Hematopoietic multipotent progenitor cell treated with erythropoietin and hydrocortisone succinate and interleukin-3 and kit ligand, for 4 days (in vitro differentiated cells): ENCODE measurements at regions not wholly inside any gene's neighbourhood (a gene's known extent, or its start where the extent isn't known, plus 50 kb on each side); places are given as distances from the start of the nearest gene placed in this dataset.
"Not testable (repeated sequence)": the region's sequence is repeated elsewhere in the genome, so short reads cannot be mapped to it uniquely, and the experiment has no call there.

Experiments
- DNase-seq: peaks from one replicate; pipeline ENCODE4 v3.0.0-alpha.2; 2015

DNA sequence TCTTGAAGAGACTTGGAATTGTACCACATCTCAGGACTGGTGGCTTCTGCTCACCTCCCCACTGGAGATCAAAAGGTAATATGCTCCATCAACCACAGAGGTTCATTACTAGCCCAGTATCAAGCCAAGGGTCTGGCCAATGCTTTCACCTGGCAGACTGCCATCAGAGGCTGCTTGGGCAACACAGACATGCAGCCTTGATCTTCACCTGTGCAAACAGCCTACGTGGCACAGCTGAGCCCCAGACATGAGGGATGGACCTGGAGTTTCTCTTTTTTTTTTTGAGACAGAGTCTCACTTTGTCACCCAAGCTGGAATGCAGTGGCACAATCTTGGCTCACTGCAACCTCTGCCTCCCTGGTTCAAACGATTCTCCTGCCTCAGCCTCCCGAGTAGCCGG, 105.6 kb upstream of the HES1 start:
- no peak for DNase-seq

DNA sequence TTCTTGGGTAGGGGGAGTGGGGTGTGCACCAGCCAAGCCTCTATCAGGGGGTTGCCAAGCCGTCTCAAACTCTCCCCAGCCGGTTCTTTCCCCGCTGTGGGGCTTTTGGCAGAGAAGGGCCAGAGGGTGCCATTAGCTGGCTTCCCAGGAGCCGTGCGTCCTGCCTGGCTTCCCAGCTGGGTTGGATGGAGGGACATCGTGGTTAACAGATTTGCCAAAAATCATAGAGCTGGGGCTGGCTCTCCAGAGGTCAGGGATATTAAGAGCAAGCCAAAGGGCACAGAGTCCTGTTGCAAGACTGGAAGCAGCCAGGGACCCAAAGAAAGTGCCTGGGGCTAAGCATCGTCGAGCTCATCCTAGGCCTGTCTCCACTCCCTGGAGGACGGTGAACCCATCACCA, 104.6 kb upstream of the HES1 start:
- no peak for DNase-seq

DNA sequence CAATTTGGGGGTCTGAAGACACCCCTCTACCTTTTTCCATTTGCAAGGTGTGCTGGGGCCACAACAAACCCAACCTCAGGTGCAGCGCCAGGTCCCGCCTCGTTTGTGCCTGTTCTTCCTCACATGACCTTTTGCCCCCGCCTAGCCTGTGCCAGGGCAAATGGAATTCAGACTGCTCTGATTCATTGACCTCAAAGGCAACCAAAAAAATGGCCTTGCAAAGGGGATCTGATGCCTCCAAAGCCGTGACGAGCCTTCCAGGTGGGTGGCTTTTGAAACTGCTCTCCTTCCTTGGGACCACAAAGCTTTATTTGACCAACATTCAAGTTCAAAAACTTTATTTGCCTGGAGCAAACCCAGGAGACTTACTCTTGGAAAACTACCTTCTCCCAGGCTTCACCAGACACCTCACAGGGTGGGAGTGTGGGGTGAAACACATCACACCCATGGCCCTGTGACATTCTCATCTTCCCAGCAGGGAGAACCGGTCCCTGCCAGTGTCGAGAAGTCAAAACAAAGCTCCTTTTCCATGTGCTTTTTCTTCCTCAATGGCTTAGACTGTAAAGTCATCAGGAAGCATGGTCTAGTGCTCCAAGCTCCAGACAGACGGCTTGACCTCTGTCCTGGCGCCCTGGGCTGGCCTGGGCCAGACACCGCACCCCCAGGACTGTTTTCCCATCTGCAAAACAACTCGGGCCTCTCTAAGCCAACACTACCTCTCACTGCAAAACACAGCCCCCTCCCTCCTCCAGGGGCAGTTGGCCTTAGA, 103.9 kb upstream of the HES1 start:
- DNase-seq, result no peak

DNA sequence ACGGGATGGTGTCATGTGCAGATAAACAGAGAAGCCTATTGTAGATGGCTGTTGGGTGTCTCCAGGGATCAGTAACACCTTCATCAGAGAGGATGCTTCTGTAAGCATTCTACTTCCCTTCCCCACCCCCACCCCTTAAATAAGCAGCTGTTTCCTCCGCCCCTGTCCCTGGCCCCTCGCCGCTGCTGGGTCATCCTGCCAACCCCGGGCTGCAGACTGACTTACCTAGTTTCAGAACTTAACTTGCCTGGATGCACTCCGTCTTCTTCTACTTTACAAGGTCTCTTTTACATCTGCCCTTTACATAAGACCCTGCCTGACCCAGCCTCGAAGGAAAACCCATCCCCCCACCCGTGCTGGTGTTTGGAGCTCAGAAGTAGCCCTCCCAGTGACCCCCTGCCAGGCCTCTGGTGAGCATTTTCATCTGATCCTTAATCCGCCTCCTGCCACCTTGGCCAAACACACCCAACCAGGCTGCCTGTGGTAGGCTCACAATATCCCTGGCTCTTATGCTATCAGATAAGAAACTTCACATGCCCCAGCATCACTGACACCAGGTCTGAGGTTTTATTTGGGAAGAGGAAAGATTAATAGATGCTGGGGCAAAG, 103.0 kb upstream of the HES1 start:
- peak; percentile 38 for DNase-seq

DNA sequence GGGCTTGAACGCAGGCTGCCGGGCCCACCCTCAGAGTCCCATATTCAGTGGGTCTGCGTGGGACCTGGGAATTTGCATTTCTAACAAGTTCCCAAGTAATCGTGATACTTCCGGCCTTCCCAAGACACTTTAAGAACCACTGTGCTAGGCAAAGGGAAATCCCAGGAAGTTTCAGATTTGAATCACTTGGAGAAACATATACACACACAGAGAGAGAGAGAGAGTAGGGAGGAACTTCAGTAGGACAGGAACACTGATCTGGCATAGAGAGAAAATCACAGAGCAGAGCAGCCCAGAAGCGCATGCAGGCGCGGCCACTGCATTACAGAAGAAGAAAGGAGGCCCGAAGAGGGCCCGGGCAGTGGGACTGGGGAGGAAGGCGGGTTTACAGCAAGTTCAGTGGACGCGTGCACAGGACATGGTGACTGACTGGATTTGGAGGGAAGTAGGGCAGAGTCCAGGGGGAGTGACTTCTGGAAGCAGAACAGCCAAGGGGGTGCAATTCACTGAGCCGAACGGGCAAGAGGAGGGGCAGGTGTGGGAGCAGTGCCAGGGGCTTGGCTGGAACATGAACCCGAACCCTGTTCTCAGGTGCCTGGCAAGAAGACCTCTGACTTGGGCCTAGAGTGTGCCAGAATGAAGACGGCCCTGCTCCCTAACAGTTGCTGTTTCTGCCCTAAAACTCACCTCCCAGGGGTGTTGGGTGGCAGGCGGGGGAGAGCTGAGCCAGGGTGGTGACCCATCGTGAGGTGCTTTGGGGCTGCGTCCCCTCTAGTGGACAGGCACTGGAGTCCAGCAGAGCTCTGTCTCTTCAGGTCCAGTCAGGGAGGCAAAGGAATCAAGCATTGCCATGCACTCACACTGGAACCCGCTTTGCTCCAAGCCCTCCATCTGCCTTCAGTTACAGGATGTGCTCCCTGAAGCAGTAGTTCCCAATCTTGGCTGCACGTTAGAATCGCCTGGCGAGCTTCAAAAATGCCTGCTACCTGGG, 101.3 kb upstream of the HES1 start:
- DNase-seq, result no peak

DNA sequence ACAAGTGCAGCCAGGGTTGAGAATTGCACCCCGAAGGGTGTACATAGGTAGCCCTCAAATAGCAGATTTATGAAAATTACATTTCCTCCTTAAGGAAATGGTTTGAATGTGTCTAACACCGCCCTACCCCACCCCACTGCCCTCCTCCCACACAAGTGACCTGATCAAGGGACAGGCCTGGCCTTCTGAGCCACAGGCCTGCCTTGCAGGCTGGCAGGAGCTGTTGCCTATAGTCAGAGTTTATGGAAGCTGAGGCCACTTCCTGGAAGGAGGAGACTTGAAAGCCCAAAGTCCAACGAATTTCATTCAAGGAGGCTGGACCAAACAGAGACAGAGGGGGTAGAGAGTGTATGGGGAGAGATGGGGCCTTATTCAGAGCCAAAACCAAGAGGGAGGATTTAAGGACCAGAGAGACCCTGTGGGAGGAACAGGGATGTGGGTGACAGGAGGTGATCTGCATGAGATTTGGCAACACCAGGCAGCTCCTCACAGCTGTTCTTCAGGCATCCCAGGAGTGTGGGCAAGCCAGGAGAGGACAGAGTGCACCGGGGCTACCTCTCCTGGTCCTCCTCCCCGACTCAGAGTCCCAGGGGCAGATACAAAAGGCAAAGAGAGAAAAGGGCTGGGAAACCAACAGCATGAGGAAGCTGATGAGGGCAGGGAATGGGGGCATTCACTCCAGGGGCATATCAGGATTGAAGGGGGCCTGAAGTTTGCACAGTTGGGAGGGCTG, 100.4 kb upstream of the HES1 start:
- no peak for DNase-seq

DNA sequence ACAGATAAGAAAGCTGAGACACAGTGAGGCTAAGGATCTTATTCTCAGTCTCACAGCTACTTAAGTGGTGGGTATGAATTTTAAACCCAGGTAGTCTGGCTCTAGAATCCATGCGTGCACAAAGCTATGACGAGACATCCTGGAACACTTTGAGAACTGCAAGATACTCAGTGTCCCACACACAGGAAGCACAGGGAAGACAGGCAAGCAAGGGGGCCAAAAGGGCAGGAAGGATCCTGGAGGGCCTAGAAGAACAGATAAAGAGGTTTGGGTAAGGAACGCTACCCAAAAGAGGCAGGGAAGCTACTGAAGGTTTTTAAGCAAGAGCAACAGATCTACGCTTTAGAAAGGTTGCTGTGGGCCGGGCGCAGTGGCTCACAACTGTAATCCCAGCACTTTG, 99.1 kb upstream of the HES1 start:
- DNase-seq, result no peak

DNA sequence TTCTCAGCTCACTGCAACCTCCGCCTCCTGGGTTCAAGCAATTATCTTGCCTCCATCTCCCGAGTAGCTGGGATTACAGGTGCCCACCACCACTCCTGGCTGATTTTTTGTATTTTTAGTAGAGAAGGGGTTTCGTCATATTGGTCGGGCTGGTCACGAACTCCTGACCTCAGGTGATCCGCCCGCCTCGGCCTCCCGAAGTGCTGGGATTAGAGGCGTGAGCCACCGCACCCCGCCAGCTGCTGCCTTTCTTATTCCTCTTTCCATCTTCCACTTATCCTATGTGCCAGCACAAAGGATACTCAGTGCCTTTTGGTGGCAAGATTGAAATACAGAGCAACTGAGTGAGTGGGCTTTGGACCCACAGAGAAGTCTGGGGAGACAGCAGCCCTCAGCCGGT, 97.6 kb upstream of the HES1 start:
- DNase-seq, result not testable (repeated sequence)

DNA sequence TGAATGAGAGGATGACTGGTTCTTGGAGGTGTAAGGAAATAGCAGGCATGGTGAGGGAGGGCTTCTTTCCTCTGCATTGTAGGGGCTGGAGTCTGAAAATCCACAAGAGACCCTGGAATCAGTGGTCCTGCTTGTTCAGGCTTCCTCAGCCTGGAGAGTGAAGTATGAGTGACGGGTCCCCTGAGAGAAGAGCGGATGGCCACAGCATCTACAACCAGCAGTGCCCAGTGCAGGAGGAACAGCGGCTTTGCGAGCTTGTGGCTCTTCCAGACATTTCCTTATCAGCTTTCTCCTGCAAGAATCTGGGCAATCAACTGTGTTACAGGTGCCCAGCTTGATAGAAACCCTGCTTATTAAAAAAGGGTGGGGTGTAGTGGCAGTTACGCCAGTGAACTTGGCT, 97.0 kb upstream of the HES1 start:
- peak; percentile 21 for DNase-seq

DNA sequence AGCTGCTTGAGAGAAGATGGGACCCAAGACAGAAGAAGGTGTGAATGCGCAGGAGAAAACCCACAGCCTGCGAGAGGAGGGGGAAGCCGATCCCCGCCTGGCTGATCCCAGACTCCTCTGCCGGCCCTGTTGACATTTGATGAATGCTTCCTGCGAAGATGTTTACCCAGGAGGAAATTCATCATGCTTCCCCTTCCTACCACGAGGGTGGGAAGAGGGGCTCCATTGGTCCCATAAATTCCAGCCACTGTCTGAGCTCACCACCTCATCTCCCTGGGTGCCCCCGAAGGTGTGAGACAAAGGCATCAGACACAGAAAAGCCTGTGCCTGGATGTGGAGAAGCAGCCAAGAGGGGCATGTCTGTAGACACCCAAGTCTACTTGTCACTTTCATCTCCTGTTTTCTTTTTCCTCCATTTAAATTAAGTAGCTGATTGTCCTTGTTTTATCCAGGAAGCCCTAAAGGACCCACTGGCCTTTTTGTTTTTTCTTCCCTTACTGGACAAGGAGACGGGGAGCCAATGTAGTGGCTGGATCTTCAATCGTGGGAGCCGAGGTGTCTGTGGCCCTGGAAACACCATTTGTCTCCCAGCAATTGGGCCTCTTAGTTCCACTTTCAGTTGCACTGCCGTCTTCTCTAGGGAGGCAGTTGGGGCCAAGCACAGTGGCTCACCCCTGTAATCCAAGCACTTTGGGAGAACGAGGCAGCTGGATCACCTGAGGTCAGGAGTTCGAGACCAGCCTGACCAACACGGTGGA, 95.3 kb upstream of the HES1 start:
- DNase-seq, result no peak

DNA sequence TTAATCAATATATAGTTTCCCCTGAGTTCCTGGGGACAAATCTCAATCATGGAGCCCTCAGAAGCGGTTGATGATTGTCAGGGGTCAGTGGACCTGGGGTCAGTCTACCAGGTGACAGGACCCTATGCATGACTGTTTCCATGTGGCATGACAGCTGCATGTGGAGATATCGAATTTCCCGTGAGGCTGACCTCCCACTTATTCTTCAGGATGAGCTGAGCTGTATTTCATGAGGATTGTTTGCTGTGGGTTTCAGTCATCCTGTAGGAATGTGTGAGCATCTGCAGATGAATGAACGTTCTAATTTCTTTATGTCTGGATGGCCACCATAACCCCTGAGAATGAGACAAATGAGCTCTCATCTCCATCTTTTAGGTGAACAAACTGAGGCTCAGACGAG, 93.0 kb upstream of the HES1 start:
- DNase-seq, result no peak

DNA sequence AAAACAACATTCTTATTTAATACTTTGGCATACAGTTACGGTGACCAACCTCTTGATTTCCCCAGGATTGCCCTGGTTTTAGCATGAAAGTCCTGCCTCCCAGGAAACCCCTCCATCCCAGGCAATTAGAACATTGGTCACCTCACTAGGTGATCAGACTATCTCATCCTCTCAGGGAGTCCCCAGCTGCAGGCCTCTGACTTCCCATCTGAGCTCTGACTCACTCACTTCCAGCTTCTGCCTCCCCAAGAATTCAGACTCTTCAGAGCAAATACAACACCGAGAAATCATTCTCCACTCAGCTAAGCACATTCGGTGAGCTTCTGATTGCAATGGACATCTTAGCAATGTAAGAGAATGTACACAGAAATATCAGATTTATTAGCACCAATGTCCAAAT, 92.4 kb upstream of the HES1 start:
- DNase-seq, result no peak

DNA sequence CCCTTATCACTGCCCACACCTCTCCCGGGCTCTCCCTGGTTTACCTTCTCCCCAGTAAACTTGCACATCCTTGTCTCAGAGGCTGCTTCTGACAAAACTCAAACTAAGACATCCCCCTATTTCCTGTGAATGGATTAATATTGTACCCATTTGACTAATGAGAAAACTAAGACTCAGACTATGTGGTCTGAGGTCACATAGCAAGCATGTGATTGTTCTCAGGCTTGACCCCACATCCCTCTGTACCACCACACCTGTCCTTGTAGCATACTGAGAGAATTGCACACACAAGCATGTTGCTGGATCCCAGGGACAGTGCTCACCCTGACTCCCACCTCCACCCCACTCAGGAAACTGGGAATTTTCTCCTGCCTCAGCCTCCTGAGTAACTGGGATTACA, 90.7 kb upstream of the HES1 start:
- DNase-seq, result no peak

DNA sequence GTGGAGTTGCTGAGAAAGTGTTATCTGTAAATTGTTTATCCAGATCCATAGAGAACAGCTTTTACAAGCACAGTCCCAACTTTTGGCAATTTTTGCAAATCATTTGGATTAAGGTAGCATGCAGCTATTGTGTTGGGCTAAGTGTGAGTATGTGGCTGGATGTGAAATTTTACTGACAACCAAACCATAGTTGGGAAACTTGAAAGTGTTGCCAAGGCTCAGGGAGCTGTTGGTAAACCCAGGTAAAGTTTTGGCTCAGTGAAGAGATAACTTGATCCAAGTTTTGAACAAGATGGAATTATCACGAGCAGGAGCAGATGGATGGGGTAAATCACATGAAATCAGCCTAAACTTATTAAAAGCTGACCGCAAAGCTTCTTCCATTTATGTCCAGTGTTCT, 90.0 kb upstream of the HES1 start:
- DNase-seq, result no peak

DNA sequence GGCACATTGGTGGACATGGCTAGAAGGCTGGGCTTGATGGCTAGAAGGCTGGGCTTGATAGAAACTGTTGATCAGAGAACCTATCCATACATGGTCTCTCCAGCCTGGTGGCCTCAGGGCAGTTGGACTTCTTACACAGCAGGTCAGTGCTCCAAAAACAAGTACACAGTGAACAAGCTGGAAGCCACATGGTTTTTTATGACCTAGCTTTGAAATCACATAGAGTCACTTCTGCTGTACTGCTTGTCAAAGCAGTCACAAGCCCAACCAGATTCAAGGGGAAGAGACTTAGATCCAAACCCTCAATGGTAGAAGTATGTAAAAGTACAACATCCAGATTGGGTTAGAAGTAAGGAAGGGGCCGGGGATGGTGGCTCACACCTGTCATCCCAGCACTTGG, 89.4 kb upstream of the HES1 start:
- no peak for DNase-seq

DNA sequence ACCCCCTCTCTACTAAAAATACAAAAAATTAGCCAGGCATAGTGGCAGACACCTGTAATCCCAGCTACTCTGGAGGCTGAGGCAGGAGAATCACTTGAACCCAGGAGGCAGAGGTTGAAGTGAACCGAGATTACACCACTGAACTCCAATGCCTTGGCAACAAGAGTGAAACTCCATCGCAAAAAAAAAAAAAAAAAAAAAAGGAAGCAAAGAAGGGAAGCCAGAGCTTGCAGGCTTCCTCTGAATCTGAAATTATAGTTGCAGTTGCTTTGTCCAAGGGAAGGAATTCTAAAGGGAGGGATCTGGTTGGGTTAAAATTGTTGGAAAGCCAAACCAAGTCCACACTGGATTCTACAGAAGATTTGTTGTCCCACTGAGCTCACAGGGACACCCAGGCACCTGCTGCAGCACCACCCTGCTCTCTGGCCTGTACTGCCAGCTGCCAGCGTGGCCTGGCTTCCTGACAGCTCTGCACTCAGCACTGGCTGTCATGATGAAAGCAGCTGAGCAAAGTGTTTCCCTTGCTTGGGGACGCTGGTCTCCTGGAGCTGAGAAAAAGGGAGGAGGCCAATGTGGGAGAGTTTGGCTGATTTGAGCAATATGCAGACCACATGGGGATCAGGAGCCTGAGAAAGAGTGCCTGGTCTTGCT, 88.8 kb upstream of the HES1 start:
- DNase-seq, result peak; percentile 45

DNA sequence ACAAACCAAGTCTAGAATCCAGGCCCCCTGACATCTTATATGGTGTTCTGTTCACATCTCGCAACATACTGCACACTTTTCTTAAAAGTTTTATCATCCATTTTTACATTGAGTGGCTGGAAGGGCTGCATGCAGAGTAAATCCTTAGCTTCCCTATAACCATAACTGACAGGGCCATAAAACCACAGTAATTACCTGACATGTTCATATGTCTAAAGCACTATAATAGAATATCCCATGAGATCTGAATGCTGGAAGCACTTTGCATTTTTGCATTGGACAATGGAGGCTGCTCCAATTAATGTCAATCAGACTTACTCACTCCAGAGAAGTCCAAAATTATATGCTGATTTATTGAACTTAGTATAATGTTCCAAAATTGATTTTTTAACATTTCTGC, 86.6 kb upstream of the HES1 start:
- no peak for DNase-seq

DNA sequence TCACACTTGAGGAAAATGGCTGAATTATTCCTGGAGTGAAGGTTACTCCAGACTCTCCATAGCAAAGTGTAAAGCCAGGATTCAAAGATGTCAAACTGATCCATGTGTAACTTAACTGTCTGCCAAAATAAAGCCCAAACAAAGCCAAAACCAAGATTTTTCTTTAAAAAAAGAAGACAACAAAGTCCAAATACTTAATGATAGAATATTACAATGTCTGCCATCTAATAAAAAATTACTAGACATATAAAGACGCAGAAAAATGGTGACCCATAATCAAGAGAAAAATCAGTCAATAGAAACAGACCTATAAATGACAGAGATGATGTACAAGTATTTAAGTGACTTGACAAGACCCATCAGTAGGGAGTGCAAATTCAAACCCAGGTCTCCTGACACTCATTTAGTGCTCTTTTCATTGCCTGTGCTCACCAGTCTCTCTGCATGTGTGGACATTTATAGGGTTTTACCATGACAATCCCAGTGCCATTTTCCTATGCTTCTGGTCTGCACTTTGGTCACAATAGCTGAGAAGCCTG, 85.1 kb upstream of the HES1 start:
- no peak for DNase-seq

DNA sequence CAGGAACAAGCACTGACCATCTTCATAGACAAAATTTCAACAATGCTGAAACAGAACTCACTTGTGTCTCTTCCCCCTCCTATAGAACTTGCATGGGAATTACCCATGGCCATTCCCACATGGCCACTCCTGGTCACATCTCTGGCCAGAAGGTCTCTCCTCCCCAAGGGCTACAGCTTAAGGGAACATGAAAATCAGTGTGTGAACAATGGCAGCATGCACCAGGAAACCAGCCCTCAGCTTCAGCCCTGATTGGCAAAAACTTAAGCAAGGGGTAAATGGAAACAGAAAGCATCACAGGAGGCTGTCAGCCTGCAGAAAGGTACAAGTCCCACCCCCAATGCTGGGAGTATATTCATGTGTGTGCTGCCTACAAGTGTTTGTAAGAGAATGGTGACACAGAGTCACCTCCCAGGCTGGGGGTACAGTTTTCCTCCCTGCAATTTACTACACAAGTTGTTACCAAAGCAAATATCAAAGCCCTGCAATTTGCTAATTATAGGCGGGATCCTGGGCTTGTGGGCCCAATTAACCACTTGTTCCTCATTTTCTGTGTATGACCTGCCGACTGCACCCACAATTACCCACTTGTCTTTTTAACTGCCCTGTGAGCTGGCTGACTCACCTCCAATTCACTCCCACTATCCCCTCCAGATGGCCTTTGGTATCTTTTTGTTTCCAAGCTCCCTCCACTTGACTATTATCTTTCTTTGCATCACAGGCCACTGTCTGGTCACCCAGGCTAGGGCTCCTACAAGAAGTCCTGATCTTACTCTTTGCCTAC, 84.4 kb upstream of the HES1 start:
- DNase-seq, result peak; percentile 75

DNA sequence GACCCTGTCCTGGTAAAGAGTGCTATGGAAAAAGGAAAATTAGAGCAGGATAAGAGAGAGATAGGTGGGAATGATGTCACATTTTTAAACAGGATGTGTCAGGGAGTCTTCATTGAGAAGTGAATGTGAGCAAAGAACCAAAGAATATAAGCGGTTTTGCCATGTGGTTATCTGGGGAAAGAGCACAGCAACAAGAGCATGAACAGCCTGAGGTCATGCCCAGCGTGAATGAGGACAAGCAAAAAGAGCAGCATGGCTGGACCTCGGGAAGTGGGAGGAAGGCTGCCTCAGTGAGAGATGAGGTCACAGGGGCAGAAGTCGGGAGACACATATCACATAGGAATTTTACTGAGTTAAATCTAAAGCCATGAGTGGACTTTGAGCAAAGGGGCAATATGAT, 82.8 kb upstream of the HES1 start:
- DNase-seq, result no peak

DNA sequence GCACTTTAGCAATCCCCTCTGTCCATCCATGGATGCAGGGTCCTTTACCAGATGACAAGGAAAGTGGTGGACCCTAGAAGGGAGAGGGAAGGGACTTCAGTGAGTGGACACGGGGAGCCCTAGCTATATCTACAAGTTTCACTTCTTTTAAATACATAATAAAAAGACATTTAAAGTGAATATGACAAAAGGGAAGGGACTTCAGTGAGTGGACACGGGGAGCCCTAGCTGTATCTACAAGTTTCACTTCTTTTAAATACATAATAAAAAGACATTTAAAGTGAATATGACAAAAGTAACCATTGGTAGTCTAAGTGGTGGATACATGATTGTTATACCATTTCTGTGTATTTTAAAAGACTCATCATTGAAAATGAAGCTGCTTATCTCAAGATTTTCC, 81.9 kb upstream of the HES1 start:
- DNase-seq, result no peak
